Femur (tissue), 1 donor: ENCODE measurements at regions not wholly inside any gene's neighbourhood (a gene's known extent, or its start where the extent isn't known, plus 50 kb on each side); places are given as distances from the start of the nearest gene placed in this dataset.

Source experiments
- DNase-seq: peaks from one replicate; pipeline ENCODE4 v3.0.0-alpha.2; 2017

- no peak for DNase-seq
Observed at GRCh38 chr2:117674172-117674571, 140.3 kb upstream of the DDX18 start.

DNA sequence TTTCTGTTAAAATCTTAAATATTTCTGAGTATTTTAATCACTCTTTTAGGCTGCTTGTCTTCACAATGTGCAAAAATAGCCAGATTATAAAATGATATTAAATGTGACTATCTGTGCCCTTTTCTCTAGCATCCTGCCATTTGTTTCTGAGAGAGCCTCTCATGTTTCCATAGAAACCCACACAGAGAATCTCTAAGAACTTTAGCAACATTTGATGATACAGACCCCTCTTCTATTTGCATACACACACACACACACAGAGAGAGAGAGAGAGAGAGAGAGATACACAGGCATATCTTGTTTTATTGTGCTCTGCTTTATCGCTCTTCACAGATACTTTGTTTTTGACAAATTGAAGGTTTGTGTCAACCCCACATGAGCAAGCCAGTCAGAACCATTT is 134.5 kb upstream of the DDX18 start:
- no peak for DNase-seq

DNA sequence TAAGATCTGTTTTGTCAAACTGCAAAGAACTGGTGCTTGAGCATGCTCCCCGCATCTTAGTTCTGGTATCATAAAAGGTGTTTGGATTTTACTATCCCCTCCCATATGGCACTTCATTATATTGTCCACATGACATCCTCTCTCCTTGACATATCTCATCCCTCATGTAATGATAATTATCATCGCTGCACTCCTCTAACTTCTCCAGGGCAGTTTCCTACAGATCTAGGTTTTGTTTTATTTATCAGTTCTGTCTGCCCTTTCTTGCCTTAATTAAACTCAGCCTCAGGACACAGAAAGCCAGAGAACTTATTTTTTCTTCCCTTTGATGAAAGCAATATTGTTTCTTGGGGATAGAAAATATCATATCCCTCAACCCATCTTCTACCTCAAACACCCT is 129.6 kb upstream of the DDX18 start:
- no peak for DNase-seq

- DNase-seq = no peak
Observed at GRCh38 chr2:117686699-117687098, 127.8 kb upstream of the DDX18 start.

GRCh38 chr2:117691595-117691994 is 122.9 kb upstream of the DDX18 start:
- DNase-seq = no peak

DNA sequence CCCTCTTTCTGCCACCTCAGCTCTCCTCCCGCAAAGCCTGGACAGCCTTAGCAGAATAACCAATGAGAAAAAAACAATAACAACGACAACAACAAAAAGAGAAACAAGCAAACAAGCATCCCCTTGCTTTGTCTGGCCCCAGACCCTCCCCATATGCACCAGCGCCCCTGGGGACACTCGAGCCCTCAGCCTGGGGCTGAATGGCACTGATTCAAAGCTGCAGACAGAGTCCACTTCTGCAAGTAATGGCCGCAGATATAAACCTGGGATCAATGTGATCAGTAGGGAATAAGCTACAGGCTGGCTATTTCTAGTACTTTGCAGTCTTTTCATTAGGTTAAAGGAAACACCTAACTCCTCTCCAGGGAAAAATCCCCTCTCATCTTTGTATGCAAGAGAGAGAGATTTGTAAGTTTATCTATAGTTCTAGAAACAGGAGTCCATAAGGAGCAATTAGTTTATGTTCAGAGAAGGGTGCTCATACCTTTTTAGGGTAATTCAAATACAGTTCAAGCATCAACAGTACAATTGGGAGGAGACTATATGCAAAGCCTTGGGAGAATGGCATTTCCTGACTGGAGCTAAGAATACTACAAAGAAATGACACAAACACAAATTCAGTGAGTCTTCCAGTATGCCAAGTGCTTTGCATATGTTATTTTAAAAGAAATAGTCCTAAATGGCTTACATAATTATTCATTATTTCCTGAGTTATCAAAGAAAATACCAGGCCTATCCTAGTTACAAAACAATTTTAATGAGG is 122.3 kb upstream of the DDX18 start:
- no peak for DNase-seq

DNA sequence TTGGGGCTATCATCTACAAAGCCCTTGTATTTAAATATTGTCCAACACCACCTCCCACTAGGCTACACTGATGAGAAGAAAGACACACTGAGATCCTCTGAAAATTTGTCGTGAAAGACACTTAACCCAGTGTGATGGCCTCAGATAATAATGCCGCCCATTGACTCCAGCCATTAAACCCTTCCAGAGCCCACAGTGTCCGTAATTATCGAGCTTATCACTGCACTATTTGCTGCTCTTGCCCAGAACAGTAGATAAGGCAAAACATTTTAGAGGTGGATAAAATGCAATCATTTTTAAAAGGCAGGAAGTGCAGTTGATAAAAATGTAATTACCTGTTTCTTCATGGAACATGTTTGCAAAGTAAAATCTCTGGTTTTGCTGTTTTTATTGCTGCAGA is 121.3 kb upstream of the DDX18 start:
- no peak for DNase-seq

GRCh38 chr2:117693651-117694050 is 120.8 kb upstream of the DDX18 start:
- no peak for DNase-seq

DNA sequence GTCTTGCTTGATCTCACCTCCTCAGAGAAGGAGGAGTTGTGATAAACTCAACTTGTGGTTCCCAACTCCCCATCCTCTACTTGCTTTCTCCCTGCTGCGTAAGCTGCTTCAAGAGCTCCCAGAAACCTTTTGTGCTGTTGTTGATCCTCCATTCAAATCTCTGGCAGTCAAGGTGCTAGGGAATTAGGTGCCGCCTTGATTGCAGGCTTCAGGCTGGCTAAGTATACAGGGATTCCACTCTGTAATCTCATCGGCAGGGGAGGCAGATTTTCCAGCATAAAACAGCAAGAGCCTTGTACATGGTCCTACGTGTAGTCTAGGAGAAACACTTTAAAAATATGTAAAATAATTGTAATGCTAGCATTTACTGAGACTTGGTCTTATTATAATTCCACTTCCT is 116.2 kb upstream of the DDX18 start:
- DNase-seq = no peak

- no peak for DNase-seq
Observed at GRCh38 chr2:117698819-117699218, 115.7 kb upstream of the DDX18 start.

DNA sequence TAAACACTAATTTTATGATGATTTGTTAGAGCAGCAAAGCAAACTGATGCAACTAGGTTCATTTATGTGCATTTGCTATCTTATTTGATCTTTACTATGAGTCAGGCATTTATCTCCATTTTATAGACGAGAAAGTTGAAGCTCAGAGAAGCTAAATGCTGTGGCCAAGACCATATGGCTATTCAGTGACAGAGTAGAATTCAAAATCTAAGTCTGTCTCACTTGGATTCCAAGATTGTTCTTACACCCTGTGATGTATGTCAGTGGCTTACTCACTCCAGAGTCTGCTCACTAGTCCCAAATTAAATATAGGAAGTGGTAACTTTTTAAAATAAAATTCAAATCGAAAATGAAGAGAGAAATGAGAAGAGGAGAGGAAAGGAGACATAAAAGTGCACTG is 114.0 kb upstream of the DDX18 start:
- DNase-seq = no peak

- no peak for DNase-seq
Observed at GRCh38 chr2:117701365-117701764, 113.1 kb upstream of the DDX18 start.

GRCh38 chr2:117702098-117702497 is 112.4 kb upstream of the DDX18 start:
- no peak for DNase-seq

GRCh38 chr2:117703858-117704257 is 110.6 kb upstream of the DDX18 start:
- no peak for DNase-seq

GRCh38 chr2:117704818-117705217 is 109.7 kb upstream of the DDX18 start:
- no peak for DNase-seq

DNA sequence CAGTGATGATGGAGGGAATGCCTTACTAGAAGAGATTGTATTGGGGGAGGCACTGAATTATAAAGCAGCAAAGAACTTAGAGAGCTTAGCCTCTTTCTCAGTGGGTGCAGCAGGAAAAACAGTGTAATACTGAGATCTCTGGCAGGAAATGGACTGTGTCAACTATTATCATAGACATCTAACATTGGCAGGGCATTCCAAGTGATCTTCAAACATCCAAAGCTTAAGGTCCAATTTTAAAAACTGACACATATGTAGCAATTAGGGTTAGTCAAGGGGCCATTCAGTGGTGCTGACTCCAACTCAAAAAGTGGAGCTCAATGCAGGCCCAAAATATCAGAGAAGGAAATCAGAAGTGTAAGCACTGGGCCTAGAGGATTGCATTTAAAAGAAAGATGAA is 106.6 kb upstream of the DDX18 start:
- no peak for DNase-seq

DNA sequence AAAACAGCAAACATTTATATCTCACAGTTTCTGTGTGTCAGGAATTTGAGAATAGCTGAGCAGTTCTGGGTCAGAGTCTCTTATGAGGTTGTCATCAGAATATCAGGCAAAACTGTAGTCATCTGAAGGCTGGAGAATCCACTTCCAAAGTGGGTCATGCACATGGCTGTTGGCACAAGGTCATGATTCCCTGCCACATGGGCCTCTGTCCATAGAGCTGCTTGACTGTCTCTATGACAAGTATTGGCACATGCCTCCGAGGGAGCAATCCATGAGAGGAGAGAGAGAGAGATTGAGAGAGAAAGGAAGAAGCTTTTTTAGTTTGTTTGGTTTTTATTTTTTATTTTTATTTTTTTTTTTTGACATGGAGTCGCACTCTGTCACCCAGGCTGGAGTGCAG is 101.8 kb upstream of the DDX18 start:
- DNase-seq = no peak

DNA sequence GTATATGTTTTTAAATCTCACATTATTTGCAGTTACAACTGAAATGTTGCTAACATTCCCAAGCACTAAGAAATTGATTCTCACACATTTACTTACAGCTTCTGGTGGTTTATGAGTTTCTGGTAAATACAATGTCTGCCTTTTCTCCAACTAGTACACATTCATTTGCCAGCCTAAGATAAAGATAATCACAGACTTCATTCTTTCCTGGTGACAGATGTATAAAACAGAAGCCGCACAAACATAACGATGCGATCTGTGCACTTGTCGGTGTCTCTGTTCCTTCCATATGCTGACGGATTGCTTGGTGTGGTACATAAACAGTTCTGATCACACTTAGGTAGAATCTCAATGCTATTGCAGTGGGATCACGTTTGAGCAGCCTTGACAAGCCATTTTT is 100.4 kb upstream of the DDX18 start:
- DNase-seq = no peak

DNA sequence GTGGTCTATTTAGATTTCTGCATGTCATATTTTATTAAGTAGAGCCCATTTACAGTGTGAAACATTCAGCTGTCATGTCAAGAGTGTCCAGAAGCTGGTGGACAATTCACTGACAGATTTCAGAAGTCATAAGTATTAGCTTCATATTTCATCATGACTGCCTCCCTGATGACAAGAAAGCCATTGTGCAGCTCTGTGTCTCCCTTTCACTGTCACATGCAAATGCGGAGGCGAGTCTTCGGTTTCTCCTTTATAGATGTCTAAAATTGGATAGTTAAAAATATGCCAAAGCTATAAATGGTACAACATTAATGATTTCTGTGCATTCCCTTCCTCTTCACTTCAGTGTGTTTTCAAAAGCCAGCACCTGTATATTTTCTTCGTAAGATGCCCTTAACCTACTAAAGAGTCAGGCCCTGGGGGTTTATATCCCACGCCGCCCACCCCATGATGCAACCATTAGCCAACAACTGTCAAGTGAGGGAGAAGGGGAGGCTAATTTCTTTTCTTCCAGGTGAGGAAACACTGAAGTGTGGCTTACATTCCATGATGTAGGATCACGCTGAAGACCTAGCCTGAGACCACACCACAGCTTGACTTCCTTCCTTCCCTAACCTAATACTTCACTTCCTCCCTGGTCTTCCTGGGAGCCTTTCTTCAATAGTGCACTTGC is 99.6 kb upstream of the DDX18 start:
- no peak for DNase-seq

- no peak for DNase-seq
Observed at GRCh38 chr2:117716505-117716904, 98.0 kb upstream of the DDX18 start.

- DNase-seq = no peak
Observed at GRCh38 chr2:117717072-117717471, 97.4 kb upstream of the DDX18 start.

- no peak for DNase-seq
Observed at GRCh38 chr2:117718048-117718447, 96.4 kb upstream of the DDX18 start.

GRCh38 chr2:117720765-117721164 is 93.7 kb upstream of the DDX18 start:
- DNase-seq = no peak

- DNase-seq = no peak
Observed at GRCh38 chr2:117723483-117723882, 91.0 kb upstream of the DDX18 start.

DNA sequence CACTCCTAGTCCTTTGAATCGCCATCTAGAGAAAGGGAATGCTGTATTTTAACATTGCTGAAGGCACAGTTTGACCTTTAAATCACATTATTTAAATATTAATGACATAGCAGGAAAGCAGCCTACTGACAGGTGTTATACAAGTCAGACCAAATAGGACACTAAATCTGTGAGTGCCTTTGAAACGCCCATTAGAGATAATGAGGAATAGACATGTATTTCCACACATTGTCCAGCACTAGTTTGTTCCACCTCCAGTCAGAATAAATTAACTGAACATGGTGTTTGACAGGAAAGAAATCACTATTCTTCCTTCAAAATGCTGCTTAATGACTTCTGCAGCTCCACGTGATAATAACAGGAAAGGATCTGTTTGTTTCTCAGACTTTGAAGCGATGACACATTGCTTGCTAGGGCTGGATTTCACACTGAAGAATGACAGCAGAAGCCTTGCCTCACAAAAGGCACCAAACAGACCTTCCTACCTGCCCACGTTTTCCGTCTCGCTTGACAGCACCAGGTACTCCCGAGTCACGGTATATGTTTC is 90.5 kb upstream of the DDX18 start:
- DNase-seq = no peak
